Adrenal gland (tissue), 9 donors: ENCODE measurements at regions not wholly inside any gene's neighbourhood (a gene's known extent, or its start where the extent isn't known, plus 50 kb on each side); places are given as distances from the start of the nearest gene placed in this dataset.
A peak's percentile ranks its signal among the peaks of the same experiment; 100 is the strongest.

Experiments
- DNase-seq, 7 donors: peaks; one replicate each; pipeline ENCODE4 v3.0.0-alpha.2; 2019 to 2020
- H3K27ac ChIP-seq, 5 donors: fragments of 200-600 bp; sonication (generic) in 4 of 5; 1 replicate in 3 of 5; 2 replicates in 2 of 5; pipeline versions ENCODE4 v1.5.1 to v1.8.0; 2016 to 2020; ENCODE audit warnings: mild to moderate bottlenecking in 1 of 5
- H3K27me3 ChIP-seq: fragments of 200-600 bp; 2 replicates; pipeline ENCODE4 v1.8.0; 2021
- H3K36me3 ChIP-seq, 2 donors: fragments of 200-600 bp; replicated peaks in 1 of 2; 1 replicate in 1 of 2; 2 replicates in 1 of 2; pipeline versions ENCODE4 v1.5.1 to v1.8.0; 2018 to 2022
- H3K4me1 ChIP-seq, 2 donors: fragments of 200-600 bp; replicated peaks in 1 of 2; 1 replicate in 1 of 2; 2 replicates in 1 of 2; pipeline versions ENCODE4 v1.5.1 to v1.8.0; 2018 to 2021
- H3K4me3 ChIP-seq, 4 donors: fragments of 200-600 bp; sonication (generic) in 3 of 4; one replicate each; pipeline ENCODE4 v1.5.1; 2016 to 2018
- H3K9me3 ChIP-seq, 3 donors: fragments of 200-600 bp; sonication (generic) in 1 of 3; replicated peaks in 1 of 3; 1 replicate in 2 of 3; 2 replicates in 1 of 3; pipeline versions ENCODE4 v1.5.1 to v1.8.0; 2016 to 2021
- POLR2A ChIP-seq, 2 donors: fragments of 450-650 bp; IDR thresholded peaks; one replicate each; pipeline ENCODE4 v1.6.1; 2017; ENCODE audit warnings: antibody characterized with exemption in 2 of 2, mild to moderate bottlenecking in 2 of 2, moderate library complexity in 1 of 2
- WGBS, 4 donors: extraction: QIAGEN DNeasy Blood & Tissue Kit in 2 of 4; methylation state at CpG; one replicate each; pipeline versions ENCODE4 v1.1.5 to v1.1.7; 2013 to 2017; 5-methylcytosine and 5-hydroxymethylcytosine counted together
- intact Hi-C, 2 donors: fragments of 100-400 bp; cut with DNase I; formaldehyde crosslinking; loops; one replicate each; pipeline versions ENCODE4 v1.14.1 to v1.15.0; 2022 to 2023
- TF ChIP-seq, protein P1 (sequence below), 6 experiments: fragments of 450-650 bp in 4 of 6; fragments of 200-600 bp in 2 of 6; sonication (generic) in 1 of 6; IDR thresholded peaks; 1 replicate in 5 of 6; 2 replicates in 1 of 6; pipeline versions ENCODE4 v1.5.1 to v1.8.0; 2016 to 2021; ENCODE audit warnings: antibody characterized with exemption in 6 of 6, mild to moderate bottlenecking in 2 of 6, moderate library complexity in 1 of 6
- donor health status: healthy with polysubstance abuse.
- donor health status: Bipolar disorder and iron deficiency.
- donor health status: DM: yes; HTN: yes; CAD: no.
- donor health status: DM: no; HTN: no; CAD: no.
- donor health status: DM: no; HTN: no; CAD: no.

DNA sequence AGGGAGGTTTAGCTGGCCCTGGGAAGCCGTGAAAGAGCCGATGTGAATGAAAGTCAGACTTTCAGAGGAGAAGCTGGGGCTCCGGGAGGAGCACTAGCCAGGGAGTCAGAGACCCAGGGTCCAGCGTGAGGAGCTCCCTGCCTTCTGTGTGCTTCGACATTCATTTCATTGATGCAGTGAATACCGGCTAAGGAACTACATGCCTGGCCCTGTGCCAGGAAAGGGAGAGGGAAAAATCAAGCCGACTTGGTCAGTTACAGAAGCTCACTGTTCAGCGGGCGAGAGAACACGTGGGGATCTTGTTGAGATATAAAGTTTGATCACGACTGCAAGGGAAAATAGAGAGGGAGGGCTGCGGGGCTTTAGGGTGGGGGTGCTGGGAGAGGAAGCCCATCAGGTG lies 76.7 kb upstream of the RUNX3 start:
- no peaks in the 10 kb centered on the region for H3K27me3 ChIP-seq
- H3K4me3 ChIP-seq: no peak overlapping the region
- H3K27ac ChIP-seq: no peak overlapping the region
- intact Hi-C loops: no loop called here
- DNase-seq: peak in 6 of 7 donors; percentile 28 to 63 (median 54)
- peaks cover 4 to 11% of the 10 kb centered on the region in 2 donors for H3K4me1 ChIP-seq
- TF ChIP-seq, protein P1, sequence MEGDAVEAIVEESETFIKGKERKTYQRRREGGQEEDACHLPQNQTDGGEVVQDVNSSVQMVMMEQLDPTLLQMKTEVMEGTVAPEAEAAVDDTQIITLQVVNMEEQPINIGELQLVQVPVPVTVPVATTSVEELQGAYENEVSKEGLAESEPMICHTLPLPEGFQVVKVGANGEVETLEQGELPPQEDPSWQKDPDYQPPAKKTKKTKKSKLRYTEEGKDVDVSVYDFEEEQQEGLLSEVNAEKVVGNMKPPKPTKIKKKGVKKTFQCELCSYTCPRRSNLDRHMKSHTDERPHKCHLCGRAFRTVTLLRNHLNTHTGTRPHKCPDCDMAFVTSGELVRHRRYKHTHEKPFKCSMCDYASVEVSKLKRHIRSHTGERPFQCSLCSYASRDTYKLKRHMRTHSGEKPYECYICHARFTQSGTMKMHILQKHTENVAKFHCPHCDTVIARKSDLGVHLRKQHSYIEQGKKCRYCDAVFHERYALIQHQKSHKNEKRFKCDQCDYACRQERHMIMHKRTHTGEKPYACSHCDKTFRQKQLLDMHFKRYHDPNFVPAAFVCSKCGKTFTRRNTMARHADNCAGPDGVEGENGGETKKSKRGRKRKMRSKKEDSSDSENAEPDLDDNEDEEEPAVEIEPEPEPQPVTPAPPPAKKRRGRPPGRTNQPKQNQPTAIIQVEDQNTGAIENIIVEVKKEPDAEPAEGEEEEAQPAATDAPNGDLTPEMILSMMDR (IDR thresholded peaks at IDR 0.05): no peak
- TF ChIP-seq POLR2A (IDR thresholded peaks at IDR 0.05): no peak
- WGBS, 4 donors: 12 to 26% (median 21%) methylated on average over 12 of the region's 12 CpGs
- H3K9me3 ChIP-seq: no peaks in the 10 kb centered on the region
- H3K36me3 ChIP-seq: no peaks in the 10 kb centered on the region

DNA sequence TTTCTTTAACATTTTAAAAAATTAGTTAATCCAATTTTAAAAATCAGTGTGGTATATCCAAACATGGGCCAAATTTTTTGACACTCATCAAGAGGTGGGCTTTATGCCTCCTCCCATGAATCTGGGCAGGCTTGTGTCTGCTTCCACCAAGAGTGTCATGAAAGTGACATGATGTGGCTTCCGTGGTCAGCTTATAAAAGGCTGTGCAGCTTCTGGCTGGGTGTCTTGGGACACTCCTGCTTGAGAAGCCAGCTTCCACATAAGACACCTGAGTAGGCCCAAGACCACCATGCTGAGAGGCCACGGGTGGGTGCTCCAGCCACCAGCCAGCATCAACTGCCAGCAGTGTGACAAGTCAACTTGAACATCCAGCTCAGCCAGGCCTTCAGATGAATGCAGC lies 74.3 kb upstream of the RUNX3 start:
- DNase-seq: no peak
- Histone ChIP-seq H3K4me3 (no peak overlapping the region), H3K27ac (no peak overlapping the region), H3K36me3 (no peaks in the 10 kb centered on the region), H3K4me1 (peaks cover 4 to 11% of the 10 kb centered on the region in 2 donors), H3K9me3 (no peaks in the 10 kb centered on the region), H3K27me3 (no peaks in the 10 kb centered on the region)
- intact Hi-C loops: no loop called here
- WGBS, 4 donors: 73 to 79% (median 76%) methylated on average over 2 of the region's 2 CpGs
- TF ChIP-seq, protein P1 (IDR thresholded peaks at IDR 0.05): no peak
- no peak for TF ChIP-seq POLR2A (IDR thresholded peaks at IDR 0.05)

DNA sequence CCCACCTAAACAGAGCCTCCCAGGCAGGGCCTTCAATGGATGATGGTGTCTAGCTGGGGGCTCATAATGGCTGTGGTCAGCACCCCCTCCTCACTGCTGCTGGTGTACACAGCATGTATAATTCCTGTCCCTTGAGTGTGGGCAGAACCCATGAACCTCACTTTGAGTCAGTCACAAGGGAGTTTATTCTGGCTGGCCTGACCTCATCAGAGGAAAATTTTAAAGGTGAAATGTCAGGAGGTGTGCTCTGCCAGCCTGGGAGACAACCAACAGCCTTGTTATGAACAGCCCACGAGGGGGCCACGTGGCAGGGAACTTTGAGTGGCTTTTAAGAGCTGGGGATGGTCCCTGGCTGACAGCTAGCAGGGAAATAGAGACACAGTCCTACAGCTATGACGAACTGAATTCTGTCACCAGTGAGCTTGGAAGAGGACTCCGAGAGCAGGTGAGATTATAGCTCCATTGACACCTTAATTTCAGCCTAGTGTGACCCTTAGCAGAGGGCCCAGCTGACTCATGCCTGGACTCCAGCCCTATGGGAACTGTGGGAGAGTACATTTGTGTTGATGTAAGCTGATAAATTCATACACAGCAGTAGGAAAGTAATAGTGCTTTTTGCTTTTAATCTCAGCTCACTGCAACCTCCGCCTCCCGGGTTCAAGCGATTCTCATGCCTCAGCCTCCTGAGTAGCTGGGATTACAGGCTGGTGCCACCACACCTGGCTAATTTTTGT lies 73.5 kb upstream of the RUNX3 start:
- no peak for TF ChIP-seq POLR2A (IDR thresholded peaks at IDR 0.05)
- TF ChIP-seq, protein P1 (IDR thresholded peaks at IDR 0.05): no peak
- no peak for DNase-seq
- no peaks in the 10 kb centered on the region for H3K27me3 ChIP-seq
- intact Hi-C loops: no loop called here
- no peaks in the 10 kb centered on the region for H3K36me3 ChIP-seq
- peaks cover 4 to 11% of the 10 kb centered on the region in 2 donors for H3K4me1 ChIP-seq
- H3K9me3 ChIP-seq: no peaks in the 10 kb centered on the region
- no peak overlapping the region for H3K4me3 ChIP-seq
- 83 to 96% (median 93%) methylated on average over 4 to 7 of the region's 7 CpGs for WGBS, 4 donors
- H3K27ac ChIP-seq: no peak overlapping the region

DNA sequence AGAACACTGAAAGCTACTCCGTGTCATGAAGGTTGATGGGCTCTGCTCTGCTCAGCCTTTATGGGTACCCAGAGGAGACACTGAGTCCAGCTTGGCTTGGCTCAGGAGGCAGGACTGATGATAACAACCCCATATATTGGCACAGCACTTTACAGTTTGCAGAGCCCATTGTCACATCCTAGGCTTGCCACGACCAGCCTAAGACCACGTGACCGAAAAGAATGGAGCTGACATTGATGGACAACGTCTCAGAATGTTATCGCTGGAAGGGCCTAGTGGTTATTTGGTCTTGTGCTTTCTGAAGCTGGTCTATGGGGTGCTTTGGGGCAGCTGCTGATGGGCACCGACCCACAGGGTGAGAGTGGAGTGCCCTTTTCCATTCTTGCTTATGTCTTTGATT lies 72.9 kb upstream of the RUNX3 start:
- intact Hi-C loops: no loop called here
- Histone ChIP-seq H3K36me3 (no peaks in the 10 kb centered on the region), H3K27me3 (no peaks in the 10 kb centered on the region), H3K4me1 (peaks cover 4 to 11% of the 10 kb centered on the region in 2 donors), H3K27ac (no peak overlapping the region), H3K4me3 (no peak overlapping the region), H3K9me3 (no peaks in the 10 kb centered on the region)
- 79 to 96% (median 92%) methylated on average over 5 to 7 of the region's 7 CpGs for WGBS, 4 donors
- DNase-seq: no peak
- TF ChIP-seq, protein P1 (IDR thresholded peaks at IDR 0.05): no peak
- TF ChIP-seq POLR2A (IDR thresholded peaks at IDR 0.05): no peak
